HEK293 (cell line): ENCODE measurements at regions not wholly inside any gene's neighbourhood (a gene's known extent, or its start where the extent isn't known, plus 50 kb on each side); places are given as distances from the start of the nearest gene placed in this dataset.

Experiments
- CTCF ChIA-PET: fragments of 350-600 bp; formaldehyde crosslinking; extraction: SDS; loops from one replicate; lab custom pipeline; 2021; ENCODE audit warnings: antibody characterized with exemption; lab: Yijun Ruan, JAX
- POLR2A ChIA-PET: fragments of 300-600 bp; formaldehyde crosslinking; extraction: SDS; loops from one replicate; lab custom pipeline; 2020; ENCODE audit warnings: antibody characterized with exemption, inconsistent platforms; lab: Yijun Ruan, JAX
- H3K27ac ChIP-seq: fragments of 200-500 bp; sonication (Bioruptor generic); 2 replicates; pipeline ENCODE4 v1.5.1; 2014; ENCODE audit warnings: low read depth, low read length, control low read depth, inconsistent platforms; ENCODE audit errors: extremely low read depth
- H3K36me3 ChIP-seq, 2 experiments: fragments of 200-500 bp in 1 of 2; sonication (Bioruptor generic) in 1 of 2; 1 replicate in 1 of 2; 2 replicates in 1 of 2; pipeline ENCODE4 v1.5.1; 2014 to 2017; ENCODE audit warnings: inconsistent platforms in 2 of 2, low read length in 2 of 2; ENCODE audit not compliant: control insufficient read depth in 2 of 2, insufficient read depth in 1 of 2
- H3K4me1 ChIP-seq: fragments of 200-500 bp; sonication (Bioruptor generic); 2 replicates; pipeline ENCODE4 v1.5.1; 2014; ENCODE audit warnings: mild to moderate bottlenecking, low read length, inconsistent platforms; ENCODE audit not compliant: control insufficient read depth, insufficient read depth
- H3K4me3 ChIP-seq: 2 replicates; pipeline ENCODE4 v1.5.1; 2011; ENCODE audit warnings: low read depth, mild to moderate bottlenecking, control low read depth, low read length, moderate library complexity
- H3K9me3 ChIP-seq: fragments of 200-500 bp; sonication (Bioruptor generic); 2 replicates; pipeline ENCODE4 v1.5.1; 2014; ENCODE audit warnings: low read depth, low read length, inconsistent platforms; ENCODE audit not compliant: control insufficient read depth, insufficient read depth
- BCL11B ChIP-seq: fragments of 450-650 bp; formaldehyde crosslinking; IDR thresholded peaks from 2 replicates; pipeline ENCODE4 v1.5.1; 2016; ENCODE audit warnings: low read depth, missing biosample characterization, missing genetic modification characterization
- KLF17 ChIP-seq: fragments of 450-650 bp; formaldehyde crosslinking; IDR thresholded peaks from 2 replicates; pipeline ENCODE4 v1.5.1; 2016; ENCODE audit warnings: missing biosample characterization, missing genetic modification characterization
- MYNN ChIP-seq: fragments of 450-650 bp; formaldehyde crosslinking; IDR thresholded peaks from 2 replicates; pipeline ENCODE4 v1.5.1; 2016; ENCODE audit warnings: missing biosample characterization, missing genetic modification characterization, borderline replicate concordance
- MZF1 ChIP-seq: fragments of 450-650 bp; formaldehyde crosslinking; IDR thresholded peaks from 2 replicates; pipeline ENCODE4 v1.5.1; 2017; ENCODE audit warnings: missing biosample characterization, missing genetic modification characterization, borderline replicate concordance
- PRDM1 ChIP-seq: fragments of 450-650 bp; formaldehyde crosslinking; IDR thresholded peaks from 2 replicates; pipeline ENCODE4; 2016; ENCODE audit warnings: missing biosample characterization, missing genetic modification characterization
- SCRT1 ChIP-seq: fragments of 450-650 bp; formaldehyde crosslinking; IDR thresholded peaks from 2 replicates; pipeline ENCODE4 v1.5.1; 2016; ENCODE audit warnings: missing biosample characterization, missing genetic modification characterization, borderline replicate concordance
- ZBTB17 ChIP-seq: fragments of 450-650 bp; formaldehyde crosslinking; IDR thresholded peaks from 2 replicates; pipeline ENCODE4 v1.5.1; 2016; ENCODE audit warnings: missing biosample characterization, missing genetic modification characterization
- ZBTB8A ChIP-seq: fragments of 450-650 bp; formaldehyde crosslinking; IDR thresholded peaks from 2 replicates; pipeline ENCODE4 v1.5.1; 2016; ENCODE audit warnings: missing biosample characterization, missing genetic modification characterization
- ZNF155 ChIP-seq: fragments of 450-650 bp; formaldehyde crosslinking; IDR thresholded peaks from 2 replicates; pipeline ENCODE4 v1.5.1; 2016; ENCODE audit warnings: missing biosample characterization, missing genetic modification characterization
- ZNF174 ChIP-seq: fragments of 450-650 bp; formaldehyde crosslinking; IDR thresholded peaks from 2 replicates; pipeline ENCODE4 v1.5.0; 2017; ENCODE audit warnings: missing biosample characterization, mild to moderate bottlenecking, missing genetic modification characterization
- ZNF274 ChIP-seq, 2 experiments: fragments of 200-500 bp in 1 of 2; fragments of 450-650 bp in 1 of 2; sonication (Bioruptor generic) in 1 of 2; formaldehyde crosslinking in 1 of 2; IDR thresholded peaks; 2 replicates each; pipeline versions ENCODE4 v1.5.1 to v1.6.1; 2014 to 2016; ENCODE audit warnings: borderline replicate concordance in 1 of 2, inconsistent platforms in 1 of 2, low read length in 1 of 2, missing biosample characterization in 1 of 2, missing genetic modification characterization in 1 of 2
- ZNF366 ChIP-seq: fragments of 450-650 bp; formaldehyde crosslinking; conservative IDR thresholded peaks from 2 replicates; pipeline ENCODE4 v1.5.1; 2016; ENCODE audit warnings: missing biosample characterization, missing genetic modification characterization
- ZNF391 ChIP-seq: fragments of 450-650 bp; formaldehyde crosslinking; IDR thresholded peaks from 2 replicates; pipeline ENCODE4 v1.5.1; 2016; ENCODE audit warnings: low read depth, missing biosample characterization, missing genetic modification characterization, borderline replicate concordance
- ZNF473 ChIP-seq: fragments of 450-650 bp; formaldehyde crosslinking; IDR thresholded peaks from 2 replicates; pipeline ENCODE4 v1.5.1; 2017; ENCODE audit warnings: missing biosample characterization, missing genetic modification characterization
- ZNF518A ChIP-seq: fragments of 450-650 bp; formaldehyde crosslinking; conservative IDR thresholded peaks from 2 replicates; pipeline ENCODE4 v1.5.1; 2016; ENCODE audit warnings: low read depth, missing biosample characterization, missing genetic modification characterization
- ZNF521 ChIP-seq: fragments of 450-650 bp; formaldehyde crosslinking; IDR thresholded peaks from 2 replicates; pipeline ENCODE4 v1.5.1; 2017; ENCODE audit warnings: missing biosample characterization, mild to moderate bottlenecking, missing genetic modification characterization
- ZNF530 ChIP-seq: fragments of 450-650 bp; formaldehyde crosslinking; IDR thresholded peaks from 2 replicates; pipeline ENCODE4 v1.5.1; 2016; ENCODE audit warnings: low read depth, missing biosample characterization, missing genetic modification characterization
- ZNF548 ChIP-seq: fragments of 450-650 bp; formaldehyde crosslinking; IDR thresholded peaks from 2 replicates; pipeline ENCODE4 v1.5.1; 2016; ENCODE audit warnings: missing biosample characterization, missing genetic modification characterization
- ZNF585B ChIP-seq: fragments of 450-650 bp; formaldehyde crosslinking; IDR thresholded peaks from 2 replicates; pipeline ENCODE4 v1.5.1; 2016; ENCODE audit warnings: missing biosample characterization, missing genetic modification characterization
- ZNF610 ChIP-seq: fragments of 450-650 bp; formaldehyde crosslinking; IDR thresholded peaks from 2 replicates; pipeline ENCODE4 v1.5.1; 2016; ENCODE audit warnings: missing biosample characterization, missing genetic modification characterization, borderline replicate concordance
- ZNF677 ChIP-seq: fragments of 450-650 bp; IDR thresholded peaks from 2 replicates; pipeline ENCODE4 v1.5.0; 2018; ENCODE audit warnings: missing biosample characterization, mild to moderate bottlenecking, missing genetic modification characterization, moderate library complexity
- ZNF747 ChIP-seq: fragments of 450-650 bp; formaldehyde crosslinking; IDR thresholded peaks from 2 replicates; pipeline ENCODE4 v1.5.1; 2016; ENCODE audit warnings: missing biosample characterization, missing genetic modification characterization
- ZNF791 ChIP-seq: fragments of 450-650 bp; formaldehyde crosslinking; IDR thresholded peaks from 2 replicates; pipeline ENCODE4 v1.5.1; 2016; ENCODE audit warnings: missing biosample characterization, missing genetic modification characterization
- ZSCAN30 ChIP-seq: fragments of 450-650 bp; IDR thresholded peaks from 2 replicates; pipeline ENCODE4 v1.5.1; 2018; ENCODE audit warnings: missing biosample characterization, mild to moderate bottlenecking, missing genetic modification characterization, moderate library complexity
- ZSCAN5A ChIP-seq: fragments of 450-650 bp; formaldehyde crosslinking; IDR thresholded peaks from 2 replicates; pipeline ENCODE4 v1.5.1; 2016; ENCODE audit warnings: missing biosample characterization, missing genetic modification characterization
- TF ChIP-seq, protein P1 (sequence below): fragments of 450-650 bp; formaldehyde crosslinking; IDR thresholded peaks from 2 replicates; pipeline ENCODE4 v1.5.1; 2017; ENCODE audit warnings: missing biosample characterization, missing genetic modification characterization

DNA sequence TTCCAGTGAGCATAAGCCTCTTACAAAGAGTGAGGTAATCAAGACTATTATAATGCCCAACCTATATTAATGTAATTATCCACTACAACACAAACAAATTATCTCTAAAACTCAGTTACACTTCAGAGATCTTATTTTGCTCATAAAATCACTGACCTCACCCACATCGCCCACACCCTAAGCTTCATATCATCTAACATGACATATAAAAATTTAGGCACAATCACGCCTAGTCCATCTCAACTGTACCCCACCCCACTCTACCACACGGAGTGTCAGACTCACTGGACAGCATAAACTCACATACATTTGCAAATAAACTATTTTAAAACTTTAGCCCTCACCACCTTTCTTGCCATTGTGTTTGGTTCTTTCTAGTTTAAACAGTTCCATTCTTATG, 252.4 kb downstream of the PCDH7 start (continued):
- TF ChIP-seq ZNF610 (tag by site-specific recombination) (no peak), MZF1 (tag by site-specific recombination) (no peak), ZNF174 (tag by site-specific recombination) (no peak), BCL11B (tag by site-specific recombination) (no peak), ZNF677 (tag by site-specific recombination) (no peak), PRDM1 (tag by site-specific recombination) (no peak), ZNF473 (no peak), ZNF521 (tag by site-specific recombination) (no peak), ZNF518A (tag by site-specific recombination) (no peak)

DNA sequence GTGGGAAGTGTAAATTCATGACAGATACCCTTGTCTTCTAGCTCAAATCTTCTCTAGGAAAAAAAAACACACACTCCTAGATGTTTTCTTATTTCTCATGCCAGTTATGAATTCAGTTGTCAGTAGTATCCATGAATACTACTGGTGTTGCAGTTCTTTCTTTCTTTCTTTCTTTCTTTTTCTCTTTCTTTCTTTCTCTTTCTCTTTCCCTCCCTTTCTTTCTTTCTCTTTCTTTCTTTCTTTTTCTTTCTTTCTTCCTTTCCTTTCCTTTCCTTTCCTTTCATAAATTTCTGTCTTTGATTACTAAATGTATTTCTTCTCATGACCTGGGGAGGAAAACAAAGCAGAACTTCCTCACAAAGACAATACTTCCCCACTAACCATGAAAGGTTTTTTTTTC, 253.8 kb downstream of the PCDH7 start:
- TF ChIP-seq ZSCAN5A (tag by site-specific recombination) = no peak
- TF ChIP-seq PRDM1 (tag by site-specific recombination) = peak; percentile 92
- peak; percentile 59; the same call in 1 of the 2 replicates for TF ChIP-seq ZNF366 (tag by site-specific recombination)
- no peak for TF ChIP-seq ZNF585B (tag by site-specific recombination)
- no peak for TF ChIP-seq ZNF274 (IDR thresholded peaks at IDR 0.05; ENCODE audit: low read length)
- TF ChIP-seq ZNF274 (tag by site-specific recombination; IDR thresholded peaks at IDR 0.05; ENCODE audit: borderline replicate concordance) = no peak
- H3K9me3 ChIP-seq = no peaks in the 10 kb centered on the region
- ChIA-PET POLR2A (no interaction called here), CTCF (interaction anchor here (0.6 kb wide), 1 partner anchor 551 kb away, joined by 3 read pairs; no protein-coding TSS in a partner anchor)
- H3K4me3 ChIP-seq = no peak overlapping the region
- H3K27ac ChIP-seq = no peak overlapping the region
- H3K36me3 ChIP-seq = no peaks in the 10 kb centered on the region
- peaks cover 7% of the 10 kb centered on the region for H3K4me1 ChIP-seq

DNA sequence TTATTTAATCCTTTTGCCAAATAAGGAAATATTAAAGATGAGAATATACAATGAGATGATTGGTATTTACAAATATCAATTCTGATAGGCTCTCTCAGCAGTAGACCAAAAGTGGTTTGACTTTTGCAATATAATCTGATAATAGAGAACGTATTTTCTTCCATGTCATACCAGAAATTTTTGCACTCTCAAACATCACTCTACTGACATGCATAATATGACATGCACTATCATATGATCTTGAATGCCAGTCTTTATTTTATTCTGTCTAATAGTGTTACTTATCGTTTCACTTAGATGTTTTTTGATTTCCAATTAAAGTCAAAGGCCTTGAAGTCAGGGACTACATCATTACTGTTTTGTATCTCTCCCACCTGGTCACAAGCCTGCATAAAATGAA, 259.2 kb downstream of the PCDH7 start:
- Histone ChIP-seq H3K4me1 (no peaks in the 10 kb centered on the region), H3K36me3 (no peaks in the 10 kb centered on the region), H3K9me3 (no peaks in the 10 kb centered on the region), H3K27ac (no peak overlapping the region), H3K4me3 (no peak overlapping the region)
- CTCF ChIA-PET = no interaction called here
- POLR2A ChIA-PET = no interaction called here
- TF ChIP-seq ZNF548 (no peak), ZNF391 (tag by site-specific recombination) (no peak), MYNN (no peak), ZNF530 (tag by site-specific recombination) (no peak), KLF17 (tag by site-specific recombination) (no peak), ZSCAN30 (tag by site-specific recombination) (no peak), ZBTB17 (tag by site-specific recombination) (no peak), ZNF747 (tag by site-specific recombination) (no peak), ZBTB8A (tag by site-specific recombination) (no peak), ZNF791 (no peak), ZNF155 (tag by site-specific recombination) (no peak), SCRT1 (tag by site-specific recombination) (no peak)
- TF ChIP-seq, protein P1, sequence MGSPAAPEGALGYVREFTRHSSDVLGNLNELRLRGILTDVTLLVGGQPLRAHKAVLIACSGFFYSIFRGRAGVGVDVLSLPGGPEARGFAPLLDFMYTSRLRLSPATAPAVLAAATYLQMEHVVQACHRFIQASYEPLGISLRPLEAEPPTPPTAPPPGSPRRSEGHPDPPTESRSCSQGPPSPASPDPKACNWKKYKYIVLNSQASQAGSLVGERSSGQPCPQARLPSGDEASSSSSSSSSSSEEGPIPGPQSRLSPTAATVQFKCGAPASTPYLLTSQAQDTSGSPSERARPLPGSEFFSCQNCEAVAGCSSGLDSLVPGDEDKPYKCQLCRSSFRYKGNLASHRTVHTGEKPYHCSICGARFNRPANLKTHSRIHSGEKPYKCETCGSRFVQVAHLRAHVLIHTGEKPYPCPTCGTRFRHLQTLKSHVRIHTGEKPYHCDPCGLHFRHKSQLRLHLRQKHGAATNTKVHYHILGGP = no peak
